ENCODE measurements at regions not wholly inside any gene's neighbourhood (a gene's known extent, or its start where the extent isn't known, plus 50 kb on each side); places are given as distances from the start of the nearest gene placed in this dataset.

- Mint-ChIP-seq H3K27me3 (ENCODE audit: unreplicated experiment) (no peaks in the 10 kb centered on the region), H3K9me3 (ENCODE audit: low read depth, unreplicated experiment) (no peaks in the 10 kb centered on the region), H3K36me3 (ENCODE audit: insufficient read depth, unreplicated experiment) (no peaks in the 10 kb centered on the region), H3K4me1 (ENCODE audit: low read depth, unreplicated experiment) (no peaks in the 10 kb centered on the region), H3K27ac (ENCODE audit: unreplicated experiment) (no peak overlapping the region), H3K4me3 (ENCODE audit: low read depth, unreplicated experiment) (no peak overlapping the region)
- intact Hi-C loops (cut with micrococcal nuclease; ENCODE audit: unreplicated experiment), result no loop called here
- BruUV-seq (replicated peaks), result no TSS peak
- CTCF ChIA-PET, result interaction anchor here (1.0 kb wide), 1 partner anchor 31 kb away, joined by 3 read pairs; no protein-coding TSS in a partner anchor
- no peak for TF ChIP-seq CTCF (IDR thresholded peaks at IDR 0.05; ENCODE audit: unreplicated experiment)
- DNase-seq, result no peak
These were observed 129.3 kb upstream of the SEMA6A start for GRCh38 chr5:116703941-116704340.

GRCh38 chr5:116703328-116703727, 128.7 kb upstream of the SEMA6A start:
- Mint-ChIP-seq H3K36me3 (ENCODE audit: insufficient read depth, unreplicated experiment) (no peaks in the 10 kb centered on the region), H3K4me3 (ENCODE audit: low read depth, unreplicated experiment) (no peak overlapping the region), H3K27me3 (ENCODE audit: unreplicated experiment) (no peaks in the 10 kb centered on the region), H3K27ac (ENCODE audit: unreplicated experiment) (no peak overlapping the region), H3K9me3 (ENCODE audit: low read depth, unreplicated experiment) (no peaks in the 10 kb centered on the region), H3K4me1 (ENCODE audit: low read depth, unreplicated experiment) (no peaks in the 10 kb centered on the region)
- no TSS peak for BruUV-seq (replicated peaks)
- DNase-seq, result no peak
- CTCF ChIA-PET, result interaction anchor here (0.7 to 1.0 kb wide), 2 partner anchors 31 to 1655 kb away, joined by 3 to 4 read pairs; no protein-coding TSS in a partner anchor
- no peak for TF ChIP-seq CTCF (IDR thresholded peaks at IDR 0.05; ENCODE audit: unreplicated experiment)
- intact Hi-C loops (cut with micrococcal nuclease; ENCODE audit: unreplicated experiment), result no loop called here

- no peaks in the 10 kb centered on the region for H3K36me3 Mint-ChIP-seq (ENCODE audit: insufficient read depth, unreplicated experiment)
- no peaks in the 10 kb centered on the region for H3K4me1 Mint-ChIP-seq (ENCODE audit: low read depth, unreplicated experiment)
- H3K9me3 Mint-ChIP-seq (ENCODE audit: low read depth, unreplicated experiment), result no peaks in the 10 kb centered on the region
- no peak overlapping the region for H3K4me3 Mint-ChIP-seq (ENCODE audit: low read depth, unreplicated experiment)
- no peak for DNase-seq
- TF ChIP-seq CTCF (IDR thresholded peaks at IDR 0.05; ENCODE audit: unreplicated experiment), result no peak
- intact Hi-C loops (cut with micrococcal nuclease; ENCODE audit: unreplicated experiment), result no loop called here
- no peak overlapping the region for H3K27ac Mint-ChIP-seq (ENCODE audit: unreplicated experiment)
- CTCF ChIA-PET, result interaction anchor here (0.7 to 1.0 kb wide), 3 partner anchors 30 to 1655 kb away, joined by 3 to 4 read pairs (median 3); no protein-coding TSS in a partner anchor
- no peaks in the 10 kb centered on the region for H3K27me3 Mint-ChIP-seq (ENCODE audit: unreplicated experiment)
- no TSS peak for BruUV-seq (replicated peaks)
These were observed 128.2 kb upstream of the SEMA6A start for GRCh38 chr5:116702776-116703175.

- Mint-ChIP-seq H3K9me3 (ENCODE audit: low read depth, unreplicated experiment) (peaks cover 4% of the 10 kb centered on the region), H3K27ac (ENCODE audit: unreplicated experiment) (no peak overlapping the region), H3K4me3 (ENCODE audit: low read depth, unreplicated experiment) (no peak overlapping the region), H3K27me3 (ENCODE audit: unreplicated experiment) (no peaks in the 10 kb centered on the region), H3K4me1 (ENCODE audit: low read depth, unreplicated experiment) (no peaks in the 10 kb centered on the region), H3K36me3 (ENCODE audit: insufficient read depth, unreplicated experiment) (no peaks in the 10 kb centered on the region)
- no peak for DNase-seq
- CTCF ChIA-PET, result no interaction called here
- no TSS peak for BruUV-seq (replicated peaks)
- no peak for TF ChIP-seq CTCF (IDR thresholded peaks at IDR 0.05; ENCODE audit: unreplicated experiment)
- intact Hi-C loops (cut with micrococcal nuclease; ENCODE audit: unreplicated experiment), result no loop called here
These were observed 124.7 kb upstream of the SEMA6A start for GRCh38 chr5:116699332-116699731.
